Stimulated activated effector memory CD8-positive, alpha-beta T cell treated with anti-CD3 and anti-CD28 coated beads, Interleukin-12 subunit alpha, Interleukin-12 subunit beta, amount 100 ng/mL, for 72 hours (primary cell): ENCODE measurements at regions not wholly inside any gene's neighbourhood (a gene's known extent, or its start where the extent isn't known, plus 50 kb on each side); places are given as distances from the start of the nearest gene placed in this dataset.
"Not testable (repeated sequence)": the region's sequence is repeated elsewhere in the genome, so short reads cannot be mapped to it uniquely, and the experiment has no call there.

ENCODE experiments used
- ATAC-seq: fragments of 150-1000 bp; cut with Tn5 transposase; 2 replicates; pipeline ENCODE4 v1.10.0; 2021
- DNase-seq, 2 donors: peaks; one replicate each; pipeline ENCODE4 v3.0.0; 2021 to 2022; ENCODE audit warnings: low spot score in 2 of 2
- H3K27ac Mint-ChIP-seq: one replicate; pipeline ENCODE4 v1.8.0; 2022; ENCODE audit warnings: mild to moderate bottlenecking, mixed read lengths
- H3K36me3 Mint-ChIP-seq: one replicate; pipeline ENCODE4 v1.8.0; 2022; ENCODE audit warnings: mild to moderate bottlenecking, mixed read lengths
- H3K4me1 Mint-ChIP-seq: one replicate; pipeline ENCODE4 v1.8.0; 2022; ENCODE audit warnings: mixed read lengths
- H3K4me3 Mint-ChIP-seq: one replicate; pipeline ENCODE4 v1.8.0; 2022; ENCODE audit warnings: mild to moderate bottlenecking, mixed read lengths
- H3K9me3 Mint-ChIP-seq: one replicate; pipeline ENCODE4 v1.8.0; 2022; ENCODE audit warnings: mixed read lengths

DNA sequence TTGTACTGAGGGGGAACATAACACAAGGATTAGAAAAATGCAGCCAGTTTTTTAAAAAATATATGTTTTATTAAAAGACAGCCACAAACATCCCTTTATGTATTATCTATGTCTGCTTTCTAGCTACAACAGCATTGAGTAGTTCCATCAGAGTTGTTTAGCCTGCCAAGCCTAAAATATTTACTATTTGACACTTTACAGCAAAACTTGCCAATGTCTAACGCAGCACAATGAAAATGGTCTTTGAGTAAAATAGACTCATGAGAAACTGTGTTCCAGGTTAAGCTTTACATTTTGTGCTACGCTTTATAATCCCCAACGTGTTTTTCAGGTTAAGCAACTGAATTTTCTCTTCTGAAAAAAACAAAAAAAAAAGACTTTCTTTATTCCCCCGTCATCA lies 2211.5 kb upstream of the RAG2 start:
- DNase-seq (no peak), ATAC-seq (no peak)
- Mint-ChIP-seq H3K4me3 (no peak overlapping the region), H3K36me3 (no peaks in the 10 kb centered on the region), H3K27ac (no peak overlapping the region), H3K9me3 (peaks cover 15% of the 10 kb centered on the region), H3K4me1 (no peaks in the 10 kb centered on the region)

DNA sequence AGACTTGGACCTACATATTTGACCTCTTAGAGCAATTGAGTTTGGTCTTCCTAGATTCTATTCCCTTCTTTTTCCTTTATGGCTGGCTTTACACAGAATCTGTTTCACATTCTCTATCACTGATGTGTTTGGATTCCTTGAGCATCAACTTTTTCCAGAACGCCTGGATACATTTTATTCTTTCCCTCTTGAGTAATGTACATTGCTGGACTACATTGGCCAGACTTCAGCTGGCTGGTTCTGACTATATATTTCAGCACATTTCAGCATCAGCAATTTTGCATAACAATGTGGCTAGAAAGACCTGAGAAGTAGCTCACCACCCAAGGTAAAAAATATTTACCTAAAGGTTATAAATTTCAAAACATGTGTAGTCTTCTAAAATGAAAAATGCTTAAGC lies 2198.2 kb upstream of the RAG2 start:
- H3K27ac Mint-ChIP-seq = no peak overlapping the region

DNA sequence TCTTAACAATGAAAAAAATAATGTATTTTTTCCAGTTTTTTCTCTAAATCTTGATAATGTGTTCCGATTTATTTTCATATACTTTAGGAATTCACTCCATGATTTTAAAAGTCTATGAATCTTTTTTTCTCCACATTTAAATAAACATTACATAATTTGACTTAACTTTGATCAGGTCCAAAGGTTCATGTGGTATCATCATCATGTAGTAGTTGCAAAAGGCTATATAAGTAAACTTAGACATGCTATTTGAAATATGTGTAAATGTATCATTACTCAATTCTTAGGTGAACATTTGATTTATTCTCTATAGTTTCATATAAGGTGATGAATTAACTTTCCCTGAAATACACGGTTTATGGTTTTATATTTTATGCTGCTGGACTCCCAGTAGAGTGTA lies 2197.0 kb upstream of the RAG2 start:
- Mint-ChIP-seq H3K4me1 (no peaks in the 10 kb centered on the region), H3K36me3 (no peaks in the 10 kb centered on the region), H3K27ac (no peak overlapping the region), H3K4me3 (no peak overlapping the region), H3K9me3 (peaks cover 9% of the 10 kb centered on the region)
- DNase-seq (no peak), ATAC-seq (no peak)

More for the DNA sequence above, 2198.2 kb upstream of the RAG2 start:
- H3K9me3 Mint-ChIP-seq = peaks cover 11% of the 10 kb centered on the region
- H3K4me3 Mint-ChIP-seq = no peak overlapping the region
- no peaks in the 10 kb centered on the region for H3K36me3 Mint-ChIP-seq
- ATAC-seq (no peak), DNase-seq (no peak)
- no peaks in the 10 kb centered on the region for H3K4me1 Mint-ChIP-seq

DNA sequence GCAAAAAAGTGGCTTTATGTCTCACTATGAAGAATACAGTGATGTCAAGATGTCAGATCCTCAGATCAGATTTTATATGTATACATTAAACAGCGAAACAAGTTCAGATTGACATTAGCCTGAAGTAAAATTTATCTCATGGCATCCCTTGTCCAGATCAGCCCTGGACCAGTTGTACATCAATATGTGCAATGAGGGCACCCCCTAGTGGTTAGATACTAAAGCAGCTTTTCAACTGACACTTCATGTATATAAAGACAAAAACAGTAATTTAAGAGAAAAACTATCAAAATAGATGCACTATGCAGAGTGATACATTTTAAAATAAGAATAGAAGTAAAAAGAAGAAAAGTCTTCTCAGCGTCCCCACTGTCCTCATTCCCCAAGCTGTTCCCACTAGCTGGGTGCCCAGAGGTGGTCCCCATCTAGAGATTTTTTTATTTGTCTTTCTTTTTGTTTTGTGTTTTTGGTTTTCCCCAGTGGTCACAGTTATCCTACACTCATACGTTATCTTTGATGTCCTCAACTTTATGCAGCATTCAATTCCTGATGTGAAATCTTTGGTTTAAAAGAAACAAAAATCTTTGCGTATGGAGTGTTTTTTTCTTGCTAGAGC lies 2193.4 kb upstream of the RAG2 start:
- H3K27ac Mint-ChIP-seq = no peak overlapping the region
- H3K4me3 Mint-ChIP-seq = no peak overlapping the region
- H3K36me3 Mint-ChIP-seq = no peaks in the 10 kb centered on the region
- ATAC-seq (no peak), DNase-seq (no peak)
- H3K9me3 Mint-ChIP-seq = peaks cover 3% of the 10 kb centered on the region
- H3K4me1 Mint-ChIP-seq = no peaks in the 10 kb centered on the region

DNA sequence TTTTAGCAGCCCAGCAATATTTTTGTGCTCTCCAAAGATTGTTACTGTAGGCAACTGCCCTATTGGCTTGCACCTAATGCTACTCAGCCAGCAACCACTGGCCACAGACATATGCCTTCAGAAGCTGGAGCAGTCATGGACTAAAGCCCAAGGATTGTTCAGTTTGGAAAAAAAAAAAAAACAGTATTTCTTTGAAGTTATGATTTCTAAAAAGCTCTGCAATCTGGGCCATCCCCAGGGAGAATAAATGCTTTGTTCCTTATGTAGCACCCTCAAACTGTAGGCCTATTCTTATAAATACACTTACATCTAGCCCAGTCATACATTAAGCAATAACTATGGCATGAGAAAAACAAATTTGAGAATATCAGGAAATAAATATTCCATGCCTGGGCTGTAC lies 2190.5 kb upstream of the RAG2 start:
- Mint-ChIP-seq H3K36me3 (no peaks in the 10 kb centered on the region), H3K9me3 (peaks cover 6% of the 10 kb centered on the region), H3K27ac (no peak overlapping the region), H3K4me3 (no peak overlapping the region), H3K4me1 (no peaks in the 10 kb centered on the region)
- no peak for ATAC-seq
- no peak for DNase-seq

DNA sequence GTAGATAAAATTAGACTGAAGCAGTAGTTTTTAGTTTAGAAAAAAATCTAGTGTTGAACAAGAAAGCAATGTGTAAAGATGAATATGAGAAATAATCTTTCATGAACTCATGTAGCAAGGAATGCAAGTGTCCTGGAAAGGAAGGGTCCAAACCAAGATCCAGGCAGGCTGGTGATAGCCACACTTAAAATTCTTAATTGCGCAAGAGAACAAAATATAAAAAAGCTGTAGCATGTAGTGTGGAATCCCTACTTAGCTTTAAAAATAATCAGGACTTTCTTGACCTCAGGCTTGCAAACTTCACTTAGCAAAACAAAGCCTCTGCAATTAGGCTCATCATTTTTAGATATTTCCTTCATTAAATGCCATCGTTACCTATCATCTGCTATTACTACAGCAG lies 2186.1 kb upstream of the RAG2 start:
- Mint-ChIP-seq H3K9me3 (peaks cover 12% of the 10 kb centered on the region), H3K4me3 (no peak overlapping the region), H3K4me1 (no peaks in the 10 kb centered on the region), H3K36me3 (no peaks in the 10 kb centered on the region), H3K27ac (no peak overlapping the region)
- no peak for DNase-seq
- no peak for ATAC-seq

DNA sequence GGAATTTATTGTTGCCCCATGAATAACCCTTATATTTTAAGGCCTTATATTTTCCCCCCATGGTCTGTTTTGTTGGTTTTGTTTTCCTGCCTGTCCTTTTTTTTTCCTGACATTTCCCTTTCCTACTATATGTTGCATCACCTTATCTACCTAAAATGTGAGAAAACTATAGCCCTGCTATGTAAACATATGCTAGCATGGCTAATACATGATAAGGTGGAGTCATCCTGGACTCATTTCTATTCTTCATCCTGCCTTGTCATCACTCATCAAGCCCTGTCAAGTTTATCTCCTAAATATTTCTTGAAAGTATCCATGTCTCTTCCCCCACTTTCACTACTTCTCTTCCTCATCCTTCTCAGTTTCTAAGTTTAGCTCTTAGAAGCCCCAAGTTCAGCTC lies 2168.8 kb upstream of the RAG2 start:
- no peak for ATAC-seq
- Mint-ChIP-seq H3K4me1 (no peaks in the 10 kb centered on the region), H3K36me3 (no peaks in the 10 kb centered on the region), H3K9me3 (peaks cover 21% of the 10 kb centered on the region), H3K4me3 (no peak overlapping the region), H3K27ac (no peak overlapping the region)
- DNase-seq = no peak

DNA sequence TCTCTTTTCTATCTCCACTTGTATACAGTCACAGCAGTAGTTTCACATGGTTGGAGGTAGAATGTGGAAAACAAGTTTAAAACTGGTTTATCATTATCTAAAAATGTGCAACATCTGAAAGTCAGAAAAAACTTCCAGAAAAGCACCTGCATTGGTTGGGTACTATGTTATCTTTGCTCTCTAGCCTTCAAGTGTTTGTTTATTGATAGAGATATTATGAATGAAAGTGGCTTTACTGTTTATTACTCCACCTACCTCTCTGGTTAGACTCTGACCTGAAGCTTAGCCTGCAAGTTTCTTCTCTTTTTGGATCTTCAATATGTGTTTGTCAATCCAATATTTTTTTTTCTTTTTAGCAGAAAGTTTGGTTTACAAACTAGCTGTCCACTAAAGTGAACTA lies 2161.4 kb upstream of the RAG2 start:
- no peak overlapping the region for H3K27ac Mint-ChIP-seq
- no peak for DNase-seq
- H3K4me1 Mint-ChIP-seq = no peaks in the 10 kb centered on the region
- no peaks in the 10 kb centered on the region for H3K36me3 Mint-ChIP-seq
- no peak overlapping the region for H3K4me3 Mint-ChIP-seq
- no peak for ATAC-seq
- peaks cover 8% of the 10 kb centered on the region for H3K9me3 Mint-ChIP-seq

DNA sequence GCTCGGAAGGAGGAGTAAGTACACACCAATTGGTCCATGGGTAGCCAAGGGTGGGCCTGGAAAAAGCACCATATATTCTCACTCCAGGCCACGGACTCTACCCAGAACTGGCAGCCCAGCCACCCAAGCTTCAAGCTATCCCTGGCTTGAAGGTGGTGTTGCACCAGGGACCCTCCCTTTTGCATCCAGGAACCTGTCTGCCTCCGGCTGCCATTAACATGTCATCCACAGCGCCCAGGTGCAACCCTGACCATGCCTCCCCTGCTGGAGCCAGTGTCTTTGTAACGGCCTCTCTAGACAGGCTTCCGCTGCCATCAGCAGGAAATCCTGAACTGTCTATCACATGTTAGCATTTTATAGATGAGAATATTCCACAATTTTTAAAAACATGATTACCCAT lies 2158.5 kb upstream of the RAG2 start:
- DNase-seq = no peak
- no peak overlapping the region for H3K27ac Mint-ChIP-seq
- no peaks in the 10 kb centered on the region for H3K36me3 Mint-ChIP-seq
- peaks cover 11% of the 10 kb centered on the region for H3K9me3 Mint-ChIP-seq
- no peak overlapping the region for H3K4me3 Mint-ChIP-seq
- no peak for ATAC-seq
- H3K4me1 Mint-ChIP-seq = no peaks in the 10 kb centered on the region

DNA sequence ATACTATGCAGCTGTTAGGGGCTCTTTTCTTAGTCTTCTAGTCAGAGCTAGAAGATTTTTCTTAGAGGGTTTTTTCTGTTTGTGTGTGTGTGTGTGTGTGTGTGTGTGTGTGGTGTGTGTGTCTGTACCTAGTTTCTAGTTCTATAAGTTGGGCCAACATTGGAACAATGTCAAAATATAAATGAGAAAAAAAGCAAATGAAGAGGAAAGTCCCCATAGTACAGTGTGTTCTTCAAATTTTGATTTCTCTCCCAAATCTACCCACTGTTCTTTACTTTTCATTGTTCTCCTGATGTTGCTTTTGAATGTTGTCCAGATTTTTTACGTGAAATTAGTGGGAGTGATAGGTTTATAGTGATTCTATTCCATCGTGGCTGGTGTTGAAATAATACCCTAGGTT lies 2153.4 kb upstream of the RAG2 start:
- H3K4me1 Mint-ChIP-seq = no peaks in the 10 kb centered on the region
- peaks cover 14% of the 10 kb centered on the region for H3K9me3 Mint-ChIP-seq
- H3K4me3 Mint-ChIP-seq = no peak overlapping the region
- no peak overlapping the region for H3K27ac Mint-ChIP-seq
- ATAC-seq = no peak
- H3K36me3 Mint-ChIP-seq = no peaks in the 10 kb centered on the region
- no peak for DNase-seq

DNA sequence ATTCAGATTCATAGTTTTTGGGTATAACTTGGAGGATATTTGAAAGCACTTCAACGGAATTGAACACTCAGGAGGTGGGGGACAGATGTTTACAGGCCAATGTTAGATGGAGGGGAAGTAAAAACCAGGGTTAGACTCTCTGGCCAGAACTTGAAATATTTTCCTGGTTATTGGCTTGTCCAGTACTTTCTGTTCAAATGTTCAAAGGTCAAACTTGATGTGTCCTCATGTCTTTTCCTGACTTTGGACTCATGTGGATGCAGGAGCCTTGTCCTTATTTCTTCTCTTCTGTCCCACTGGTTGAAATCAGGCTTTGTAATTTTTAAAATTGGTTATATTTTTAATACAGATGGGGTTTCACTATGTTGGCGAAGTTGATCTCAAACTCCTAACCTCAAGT lies 2148.5 kb upstream of the RAG2 start:
- not testable (repeated sequence) for H3K27ac Mint-ChIP-seq, H3K4me3 Mint-ChIP-seq, H3K4me1 Mint-ChIP-seq, ATAC-seq, H3K36me3 Mint-ChIP-seq, DNase-seq
- H3K9me3 Mint-ChIP-seq = peaks cover 10% of the 10 kb centered on the region

DNA sequence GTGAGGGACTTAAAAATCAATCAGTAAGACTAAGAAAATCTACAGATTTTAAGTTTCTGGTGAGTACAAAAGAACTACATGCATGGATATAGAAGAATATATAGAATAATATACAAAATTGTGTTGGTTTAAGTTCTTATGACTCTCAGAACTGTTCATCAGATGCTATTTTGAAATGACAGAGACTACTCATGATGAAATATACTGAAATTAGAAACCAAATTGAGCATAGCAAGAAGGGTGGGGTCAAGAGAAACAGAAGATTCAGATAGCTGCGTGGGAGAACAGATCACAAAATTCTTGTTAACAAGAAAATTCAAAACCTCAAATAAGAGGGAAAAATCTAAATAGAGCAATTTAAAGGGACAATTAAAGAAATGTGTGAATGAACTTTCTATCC lies 2125.3 kb upstream of the RAG2 start:
- H3K27ac Mint-ChIP-seq = no peak overlapping the region

DNA sequence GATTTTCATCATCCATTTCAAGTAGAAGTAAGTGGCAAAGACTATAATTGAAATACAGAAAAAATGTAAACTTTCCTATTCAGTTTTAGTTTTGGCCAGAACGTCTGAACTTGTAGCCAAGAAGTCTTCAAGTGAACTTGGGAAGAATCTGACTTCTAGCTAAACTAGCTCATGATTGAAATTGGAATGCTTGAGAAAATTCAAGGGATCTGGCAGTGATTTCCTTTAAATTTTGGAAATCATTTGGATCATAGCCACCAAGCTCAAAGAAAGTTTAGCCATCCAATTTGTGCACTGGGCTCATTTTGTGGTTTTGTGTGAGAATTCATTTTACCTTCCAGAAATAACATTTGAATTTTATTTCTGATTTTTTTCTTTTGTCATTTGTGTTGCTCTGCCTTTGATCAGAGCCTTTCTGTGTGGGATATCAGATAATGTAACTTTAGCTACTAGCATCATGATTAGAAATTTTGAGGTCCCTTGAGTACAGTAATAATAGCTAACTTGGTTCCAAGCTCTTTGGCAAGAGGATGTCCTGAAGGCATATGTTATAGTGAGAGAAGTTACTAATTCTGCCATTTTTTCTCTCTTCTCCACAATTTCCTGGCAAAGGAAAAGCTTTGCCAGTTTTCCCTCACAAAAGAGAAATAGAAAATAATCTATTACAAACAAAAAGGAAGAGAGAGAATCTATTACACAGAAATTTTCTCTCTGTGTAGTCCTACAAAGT lies 2123.7 kb upstream of the RAG2 start:
- Mint-ChIP-seq H3K4me3 (no peak overlapping the region), H3K9me3 (peaks cover 14% of the 10 kb centered on the region), H3K4me1 (no peaks in the 10 kb centered on the region), H3K36me3 (no peaks in the 10 kb centered on the region), H3K27ac (no peak overlapping the region)
- no peak for DNase-seq
- no peak for ATAC-seq

More for the DNA sequence above, 2125.3 kb upstream of the RAG2 start:
- DNase-seq (no peak), ATAC-seq (no peak)
- H3K4me3 Mint-ChIP-seq = no peak overlapping the region
- peaks cover 14% of the 10 kb centered on the region for H3K9me3 Mint-ChIP-seq
- H3K4me1 Mint-ChIP-seq = no peaks in the 10 kb centered on the region
- no peaks in the 10 kb centered on the region for H3K36me3 Mint-ChIP-seq

DNA sequence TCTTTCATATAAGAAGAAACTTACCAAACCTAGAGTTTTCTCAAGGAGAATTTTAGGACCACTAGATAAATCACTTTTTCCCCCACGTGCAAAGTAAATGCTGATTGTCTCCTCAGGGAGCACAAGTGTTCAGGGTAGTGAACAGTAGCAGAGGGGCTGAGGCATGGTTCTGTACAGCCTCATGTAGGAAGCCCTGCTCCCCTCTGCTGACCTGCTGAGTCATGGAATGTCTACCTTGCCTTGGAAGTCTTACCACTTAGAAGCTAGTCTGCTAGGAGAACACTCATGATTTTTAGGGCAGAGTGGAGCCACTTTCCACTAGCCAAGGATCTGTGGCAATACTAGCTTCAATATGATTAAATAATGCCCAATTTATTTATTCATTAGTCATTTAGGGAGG lies 2120.6 kb upstream of the RAG2 start:
- H3K27ac Mint-ChIP-seq = no peak overlapping the region
- no peak for ATAC-seq
- no peak overlapping the region for H3K4me3 Mint-ChIP-seq
- DNase-seq = no peak
- H3K4me1 Mint-ChIP-seq = no peaks in the 10 kb centered on the region
- no peaks in the 10 kb centered on the region for H3K36me3 Mint-ChIP-seq
- peaks cover 15% of the 10 kb centered on the region for H3K9me3 Mint-ChIP-seq

DNA sequence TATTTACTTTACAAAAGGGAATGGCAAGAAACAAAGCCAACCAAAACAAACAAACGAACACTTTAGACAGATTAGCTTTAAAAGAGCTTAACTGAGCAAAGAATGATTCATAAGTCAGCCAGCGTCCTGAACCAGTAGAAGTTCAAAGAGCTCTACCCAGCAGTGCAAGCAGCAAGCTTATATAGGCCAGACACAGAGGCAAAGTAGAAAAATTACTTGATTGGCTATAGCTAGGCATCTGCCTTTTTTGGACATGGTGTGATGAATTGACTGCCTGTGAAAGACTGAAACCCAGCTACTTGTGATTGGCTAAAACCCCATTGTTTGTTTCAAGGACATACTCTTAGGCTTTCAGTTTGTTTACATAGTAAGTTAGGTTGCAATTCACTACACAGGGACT lies 2120.0 kb upstream of the RAG2 start:
- Mint-ChIP-seq H3K4me3 (no peak overlapping the region), H3K4me1 (no peaks in the 10 kb centered on the region), H3K27ac (no peak overlapping the region), H3K36me3 (no peaks in the 10 kb centered on the region), H3K9me3 (peaks cover 13% of the 10 kb centered on the region)
- no peak for ATAC-seq
- DNase-seq = no peak

DNA sequence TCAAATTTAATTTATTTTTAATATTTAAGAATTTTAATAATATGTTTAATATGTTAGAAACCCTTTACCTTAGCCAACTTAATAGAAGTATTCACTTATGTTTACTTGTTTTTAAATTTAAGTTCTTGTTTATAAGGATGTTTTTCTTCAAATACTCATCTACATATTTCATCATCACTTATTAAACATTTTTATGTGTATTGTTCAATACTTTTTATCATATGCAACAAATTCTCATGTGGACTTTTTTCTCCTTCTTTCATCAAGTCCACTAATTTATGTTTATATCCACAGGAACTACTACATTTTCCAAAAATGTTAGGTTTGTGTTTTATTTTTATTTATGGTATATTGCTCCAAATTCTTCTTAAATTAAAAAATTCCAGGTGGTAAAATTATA lies 2113.1 kb upstream of the RAG2 start:
- Mint-ChIP-seq H3K36me3 (no peaks in the 10 kb centered on the region), H3K4me3 (no peak overlapping the region), H3K27ac (no peak overlapping the region), H3K9me3 (peaks cover 12% of the 10 kb centered on the region), H3K4me1 (no peaks in the 10 kb centered on the region)
- no peak for ATAC-seq
- no peak for DNase-seq
